GM12864 (cell line): ENCODE measurements at regions not wholly inside any gene's neighbourhood (a gene's known extent, or its start where the extent isn't known, plus 50 kb on each side); places are given as distances from the start of the nearest gene placed in this dataset.

Experiments used
- DNase-seq: peaks from one replicate; pipeline ENCODE4 v3.0.0-alpha.2; 2011; ENCODE audit warnings: low read depth
- H3K4me3 ChIP-seq: 2 replicates; pipeline ENCODE4 v1.5.1; 2011; ENCODE audit warnings: mild to moderate bottlenecking, low read depth, low read length, control low read depth
- CTCF ChIP-seq: IDR thresholded peaks from 2 replicates; pipeline ENCODE4 v1.5.1; 2011; ENCODE audit warnings: low read depth, mild to moderate bottlenecking, moderate library complexity, low read length, control low read depth, inconsistent platforms; ENCODE audit errors: missing control alignments

- TF ChIP-seq CTCF = peak; percentile 91
- DNase-seq = peak; percentile 5
- H3K4me3 ChIP-seq = no peak overlapping the region
These were observed 295.1 kb upstream of the PLET1 start for GRCh38 chr11:112555491-112556364.

- no peak overlapping the region for H3K4me3 ChIP-seq
- DNase-seq = no peak
- no peak for TF ChIP-seq CTCF
These were observed 298.0 kb upstream of the PLET1 start for GRCh38 chr11:112558691-112559090.

- no peak for TF ChIP-seq CTCF
- no peak overlapping the region for H3K4me3 ChIP-seq
- no peak for DNase-seq
These were observed 303.1 kb upstream of the PLET1 start for GRCh38 chr11:112563808-112564207.

- no peak overlapping the region for H3K4me3 ChIP-seq
- no peak for TF ChIP-seq CTCF
- no peak for DNase-seq
These were observed 303.7 kb upstream of the PLET1 start for GRCh38 chr11:112564228-112564955.

- no peak overlapping the region for H3K4me3 ChIP-seq
- TF ChIP-seq CTCF = no peak
- DNase-seq = no peak
These were observed 304.9 kb upstream of the PLET1 start for GRCh38 chr11:112565551-112565950.

GRCh38 chr11:112566124-112566523, 305.5 kb upstream of the PLET1 start:
- H3K4me3 ChIP-seq = no peak overlapping the region
- DNase-seq = no peak
- TF ChIP-seq CTCF = no peak

- H3K4me3 ChIP-seq = no peak overlapping the region
- no peak for TF ChIP-seq CTCF
- DNase-seq = no peak
These were observed 309.7 kb upstream of the PLET1 start for GRCh38 chr11:112570333-112570732.
